ENCODE measurements at regions not wholly inside any gene's neighbourhood (a gene's known extent, or its start where the extent isn't known, plus 50 kb on each side); places are given as distances from the start of the nearest gene placed in this dataset.

DNA sequence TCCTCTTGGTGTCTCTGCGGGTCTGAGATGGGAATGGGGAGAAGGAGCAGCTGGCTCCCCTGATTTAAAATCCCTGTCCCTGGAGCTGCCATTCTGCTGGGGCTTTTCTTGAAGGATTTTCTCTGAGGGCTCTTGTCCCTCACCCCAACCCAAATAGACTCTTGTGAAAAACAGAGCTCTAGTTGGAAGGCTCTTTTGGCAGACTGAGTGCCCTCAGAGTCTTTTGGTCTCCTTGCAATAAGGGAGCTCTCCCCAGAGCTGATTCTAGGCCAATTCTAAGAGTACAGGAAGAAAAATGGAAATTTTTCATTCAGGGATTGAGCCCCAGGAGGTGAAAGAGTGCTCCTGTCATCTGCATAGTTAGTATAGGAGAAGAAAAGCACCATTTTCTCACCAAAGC lies 238.3 kb downstream of the COG6 start:
- no peak for DNase-seq (ENCODE audit: low read depth, low spot score)
- no peaks in the 10 kb centered on the region for H3K9me3 ChIP-seq (ENCODE audit: insufficient read depth, low read length)
- no peaks in the 10 kb centered on the region for H3K4me1 ChIP-seq (ENCODE audit: insufficient read depth, insufficient read length)
- no peak for TF ChIP-seq SUZ12 (IDR thresholded peaks at IDR 0.05; ENCODE audit: extremely low read depth, insufficient read depth, insufficient read length)
- TF ChIP-seq ZNF274 (IDR thresholded peaks at IDR 0.05; ENCODE audit: low read depth, low read length): no peak
- TF ChIP-seq YY1 (IDR thresholded peaks at IDR 0.05; ENCODE audit: insufficient read depth, insufficient read length): no peak
- no peak overlapping the region for H3K4me3 ChIP-seq (ENCODE audit: insufficient read length, low read depth)
- no peak overlapping the region for H3K9ac ChIP-seq (ENCODE audit: insufficient read length, low read depth)
- no peaks in the 10 kb centered on the region for H3K27me3 ChIP-seq (ENCODE audit: insufficient read depth, insufficient read length)
- H3K36me3 ChIP-seq (ENCODE audit: insufficient read depth, insufficient read length, low read length): no peaks in the 10 kb centered on the region

DNA sequence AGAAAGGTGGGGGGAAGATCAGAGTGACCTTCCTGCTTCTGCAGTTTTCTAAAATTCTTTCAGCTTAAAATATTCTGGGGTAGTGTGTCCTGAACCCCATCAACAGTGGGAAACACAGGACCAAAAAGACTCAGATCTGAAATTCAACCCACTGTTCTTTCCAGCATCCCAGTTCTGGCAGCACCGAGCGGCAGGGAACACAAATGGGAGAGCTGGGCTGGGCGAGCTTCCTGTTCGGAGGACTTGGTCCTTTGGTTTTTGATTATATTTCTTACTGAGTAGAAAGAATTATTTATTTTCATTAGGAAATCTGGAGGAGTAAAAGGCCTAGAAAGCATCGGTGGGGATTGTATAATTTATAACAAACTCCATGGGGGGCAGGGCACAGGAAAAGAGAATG lies 239.1 kb downstream of the COG6 start:
- no peak for TF ChIP-seq YY1 (IDR thresholded peaks at IDR 0.05; ENCODE audit: insufficient read depth, insufficient read length)
- no peak for TF ChIP-seq SUZ12 (IDR thresholded peaks at IDR 0.05; ENCODE audit: extremely low read depth, insufficient read depth, insufficient read length)
- no peak for TF ChIP-seq ZNF274 (IDR thresholded peaks at IDR 0.05; ENCODE audit: low read depth, low read length)

DNA sequence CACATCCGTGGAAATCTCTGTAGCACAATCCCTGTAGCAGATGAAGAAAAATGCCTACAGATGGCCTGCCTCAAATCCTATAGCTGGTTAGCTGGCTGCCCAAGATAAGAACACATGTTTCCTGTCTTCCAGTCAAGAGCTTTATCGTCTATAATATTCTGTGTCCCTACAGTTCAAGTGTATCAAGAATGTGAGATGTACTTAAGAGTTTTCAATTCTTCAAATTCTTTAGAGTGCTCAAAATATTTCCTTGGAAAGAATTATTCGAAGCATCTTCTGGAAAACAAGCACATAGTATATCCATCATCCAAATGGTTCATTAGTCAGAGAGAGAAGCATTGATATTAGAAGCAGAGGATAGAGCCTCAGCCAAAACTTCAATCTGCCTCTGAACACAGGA lies 239.8 kb downstream of the COG6 start:
- DNase-seq (ENCODE audit: low read depth, low spot score): no peak
- Histone ChIP-seq H3K4me3 (ENCODE audit: insufficient read length, low read depth) (no peak overlapping the region), H3K4me1 (ENCODE audit: insufficient read depth, insufficient read length) (no peaks in the 10 kb centered on the region), H3K27me3 (ENCODE audit: insufficient read depth, insufficient read length) (no peaks in the 10 kb centered on the region), H3K9me3 (ENCODE audit: insufficient read depth, low read length) (no peaks in the 10 kb centered on the region), H3K36me3 (ENCODE audit: insufficient read depth, insufficient read length, low read length) (no peaks in the 10 kb centered on the region), H3K9ac (ENCODE audit: insufficient read length, low read depth) (no peak overlapping the region)
- TF ChIP-seq ZNF274 (IDR thresholded peaks at IDR 0.05; ENCODE audit: low read depth, low read length) (no peak), YY1 (IDR thresholded peaks at IDR 0.05; ENCODE audit: insufficient read depth, insufficient read length) (no peak), SUZ12 (IDR thresholded peaks at IDR 0.05; ENCODE audit: extremely low read depth, insufficient read depth, insufficient read length) (no peak)

More for the DNA sequence above, 239.1 kb downstream of the COG6 start:
- Histone ChIP-seq H3K9me3 (ENCODE audit: insufficient read depth, low read length) (no peaks in the 10 kb centered on the region), H3K36me3 (ENCODE audit: insufficient read depth, insufficient read length, low read length) (no peaks in the 10 kb centered on the region), H3K4me1 (ENCODE audit: insufficient read depth, insufficient read length) (no peaks in the 10 kb centered on the region), H3K9ac (ENCODE audit: insufficient read length, low read depth) (no peak overlapping the region), H3K27me3 (ENCODE audit: insufficient read depth, insufficient read length) (no peaks in the 10 kb centered on the region), H3K4me3 (ENCODE audit: insufficient read length, low read depth) (no peak overlapping the region)
- no peak for DNase-seq (ENCODE audit: low read depth, low spot score)

DNA sequence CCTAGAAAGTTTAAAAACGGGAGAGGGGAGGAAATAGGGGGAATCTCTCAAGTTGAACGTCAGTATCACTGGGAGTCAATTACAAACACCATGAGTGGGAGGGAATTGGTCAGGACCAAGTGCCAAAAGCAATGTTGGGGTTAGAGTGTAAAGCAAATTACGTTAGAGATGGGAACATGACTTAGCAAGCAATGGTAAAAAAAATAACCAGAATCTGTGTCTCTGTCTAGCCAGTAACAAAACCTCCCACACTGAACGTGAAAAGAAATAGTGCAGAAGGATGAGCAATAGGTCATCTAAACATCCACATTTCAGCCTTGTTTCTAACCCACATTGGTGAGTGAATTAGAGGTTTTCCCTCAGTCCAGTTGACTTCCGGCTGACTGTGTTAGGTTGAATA lies 242.2 kb downstream of the COG6 start:
- H3K36me3 ChIP-seq (ENCODE audit: insufficient read depth, insufficient read length, low read length): no peaks in the 10 kb centered on the region
- no peak for DNase-seq (ENCODE audit: low read depth, low spot score)
- no peaks in the 10 kb centered on the region for H3K27me3 ChIP-seq (ENCODE audit: insufficient read depth, insufficient read length)
- H3K9me3 ChIP-seq (ENCODE audit: insufficient read depth, low read length): no peaks in the 10 kb centered on the region
- TF ChIP-seq SUZ12 (IDR thresholded peaks at IDR 0.05; ENCODE audit: extremely low read depth, insufficient read depth, insufficient read length) (no peak), ZNF274 (IDR thresholded peaks at IDR 0.05; ENCODE audit: low read depth, low read length) (no peak), YY1 (IDR thresholded peaks at IDR 0.05; ENCODE audit: insufficient read depth, insufficient read length) (no peak)
- no peak overlapping the region for H3K4me3 ChIP-seq (ENCODE audit: insufficient read length, low read depth)
- no peaks in the 10 kb centered on the region for H3K4me1 ChIP-seq (ENCODE audit: insufficient read depth, insufficient read length)
- H3K9ac ChIP-seq (ENCODE audit: insufficient read length, low read depth): no peak overlapping the region

DNA sequence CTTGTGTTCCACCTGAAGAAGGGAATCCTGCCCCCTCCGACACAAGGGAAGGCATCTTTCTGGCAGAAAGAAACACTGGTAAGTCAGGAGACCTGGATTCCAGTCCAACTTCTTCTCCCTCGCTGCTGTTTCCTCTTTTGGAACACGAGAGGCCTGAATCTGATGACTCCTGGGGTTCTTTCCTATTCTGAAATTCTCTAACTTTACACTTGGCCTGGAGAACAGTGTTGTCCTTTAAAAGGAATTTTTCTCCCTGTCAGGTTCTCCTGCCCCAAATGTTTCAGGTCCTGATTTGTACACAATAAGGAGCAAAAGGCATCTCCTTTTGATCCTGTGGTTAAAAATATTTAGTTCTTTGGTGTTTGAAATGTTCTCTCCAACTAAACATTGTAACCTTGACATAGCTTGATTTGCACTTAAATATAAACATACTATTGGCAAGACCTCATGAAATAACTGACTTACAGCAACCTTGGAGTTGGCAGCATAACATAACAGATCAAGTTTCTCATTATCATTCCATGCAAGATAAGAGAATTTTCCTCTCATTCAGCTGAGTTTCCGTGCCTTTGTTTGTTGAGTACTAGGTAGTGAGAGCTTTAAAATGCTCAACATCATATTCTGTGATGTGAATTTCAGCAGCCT lies 244.8 kb downstream of the COG6 start:
- Histone ChIP-seq H3K27me3 (ENCODE audit: insufficient read depth, insufficient read length) (no peaks in the 10 kb centered on the region), H3K9ac (ENCODE audit: insufficient read length, low read depth) (no peak overlapping the region), H3K4me1 (ENCODE audit: insufficient read depth, insufficient read length) (no peaks in the 10 kb centered on the region), H3K9me3 (ENCODE audit: insufficient read depth, low read length) (no peaks in the 10 kb centered on the region), H3K36me3 (ENCODE audit: insufficient read depth, insufficient read length, low read length) (no peaks in the 10 kb centered on the region), H3K4me3 (ENCODE audit: insufficient read length, low read depth) (no peak overlapping the region)
- DNase-seq (ENCODE audit: low read depth, low spot score): no peak
- TF ChIP-seq YY1 (IDR thresholded peaks at IDR 0.05; ENCODE audit: insufficient read depth, insufficient read length) (no peak), SUZ12 (IDR thresholded peaks at IDR 0.05; ENCODE audit: extremely low read depth, insufficient read depth, insufficient read length) (no peak), ZNF274 (IDR thresholded peaks at IDR 0.05; ENCODE audit: low read depth, low read length) (no peak)

DNA sequence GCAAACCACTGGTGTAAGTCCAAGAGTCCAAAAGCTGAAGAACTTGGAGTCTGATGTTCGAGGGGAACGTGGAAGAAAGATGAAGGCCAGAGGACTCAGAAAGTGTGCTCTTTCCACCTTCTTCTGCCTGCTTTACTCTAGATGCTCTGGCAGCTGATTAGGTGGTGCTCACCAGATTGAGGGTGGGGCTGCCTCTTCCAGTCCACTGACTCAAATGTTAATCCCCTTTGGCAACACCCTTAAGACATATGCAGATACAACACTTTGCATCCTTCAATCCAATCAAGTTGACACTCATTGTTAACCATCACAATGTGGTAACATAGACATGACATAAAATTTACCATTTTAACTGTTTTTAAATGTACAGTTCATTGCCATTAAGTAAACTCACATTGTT lies 249.5 kb downstream of the COG6 start:
- DNase-seq (ENCODE audit: low read depth, low spot score): no peak
- no peak for TF ChIP-seq ZNF274 (IDR thresholded peaks at IDR 0.05; ENCODE audit: low read depth, low read length)
- no peak for TF ChIP-seq YY1 (IDR thresholded peaks at IDR 0.05; ENCODE audit: insufficient read depth, insufficient read length)
- TF ChIP-seq SUZ12 (IDR thresholded peaks at IDR 0.05; ENCODE audit: extremely low read depth, insufficient read depth, insufficient read length): no peak
- Histone ChIP-seq H3K9ac (ENCODE audit: insufficient read length, low read depth) (no peak overlapping the region), H3K4me3 (ENCODE audit: insufficient read length, low read depth) (no peak overlapping the region), H3K27me3 (ENCODE audit: insufficient read depth, insufficient read length) (no peaks in the 10 kb centered on the region), H3K9me3 (ENCODE audit: insufficient read depth, low read length) (no peaks in the 10 kb centered on the region), H3K4me1 (ENCODE audit: insufficient read depth, insufficient read length) (no peaks in the 10 kb centered on the region), H3K36me3 (ENCODE audit: insufficient read depth, insufficient read length, low read length) (no peaks in the 10 kb centered on the region)

DNA sequence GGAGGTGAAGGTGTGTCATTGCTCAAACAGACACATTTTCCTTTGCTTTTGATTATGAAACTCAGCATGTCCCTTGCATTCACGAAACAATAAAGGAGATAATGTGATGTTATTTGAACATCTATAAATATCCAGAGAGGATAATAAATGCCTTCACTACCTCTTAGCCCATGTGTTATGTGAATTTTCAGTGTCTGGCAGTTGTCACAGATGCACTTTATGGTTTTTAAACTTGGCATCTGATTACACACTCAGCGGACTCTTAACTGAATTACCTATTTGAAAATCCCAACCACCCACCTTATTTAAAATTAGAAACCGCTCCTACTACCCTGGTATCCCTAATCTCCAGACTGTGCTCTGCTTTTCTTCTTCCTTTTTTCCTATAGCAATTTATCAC lies 254.2 kb downstream of the COG6 start:
- Histone ChIP-seq H3K4me1 (ENCODE audit: insufficient read depth, insufficient read length) (no peaks in the 10 kb centered on the region), H3K9me3 (ENCODE audit: insufficient read depth, low read length) (no peaks in the 10 kb centered on the region), H3K9ac (ENCODE audit: insufficient read length, low read depth) (no peak overlapping the region), H3K4me3 (ENCODE audit: insufficient read length, low read depth) (no peak overlapping the region), H3K36me3 (ENCODE audit: insufficient read depth, insufficient read length, low read length) (no peaks in the 10 kb centered on the region), H3K27me3 (ENCODE audit: insufficient read depth, insufficient read length) (no peaks in the 10 kb centered on the region)
- DNase-seq (ENCODE audit: low read depth, low spot score): no peak
- TF ChIP-seq SUZ12 (IDR thresholded peaks at IDR 0.05; ENCODE audit: extremely low read depth, insufficient read depth, insufficient read length) (no peak), ZNF274 (IDR thresholded peaks at IDR 0.05; ENCODE audit: low read depth, low read length) (no peak), YY1 (IDR thresholded peaks at IDR 0.05; ENCODE audit: insufficient read depth, insufficient read length) (no peak)
